ENCODE measurements at regions not wholly inside any gene's neighbourhood (a gene's known extent, or its start where the extent isn't known, plus 50 kb on each side); places are given as distances from the start of the nearest gene placed in this dataset.
A peak's percentile ranks its signal among the peaks of the same experiment; 100 is the strongest.

- no peak for DNase-seq (ENCODE audit: low read depth)
- TF ChIP-seq CTCF (conservative IDR thresholded peaks at IDR 0.05; ENCODE audit: control insufficient read depth, insufficient read depth, low read depth, low read length): no peak
- no peak overlapping the region for H3K4me3 ChIP-seq (ENCODE audit: control insufficient read depth, low read depth, low read length)
Observed at GRCh38 chr5:68643064-68643463, 427.5 kb downstream of the PIK3R1 start.

- DNase-seq (ENCODE audit: low read depth): no peak
- H3K4me3 ChIP-seq (ENCODE audit: control insufficient read depth, low read depth, low read length): no peak overlapping the region
- no peak for TF ChIP-seq CTCF (conservative IDR thresholded peaks at IDR 0.05; ENCODE audit: control insufficient read depth, insufficient read depth, low read depth, low read length)
Observed at GRCh38 chr5:68644971-68645370, 429.4 kb downstream of the PIK3R1 start.

- no peak for TF ChIP-seq CTCF (conservative IDR thresholded peaks at IDR 0.05; ENCODE audit: control insufficient read depth, insufficient read depth, low read depth, low read length)
- DNase-seq (ENCODE audit: low read depth): peak; percentile 37
- H3K4me3 ChIP-seq (ENCODE audit: control insufficient read depth, low read depth, low read length): no peak overlapping the region
Observed at GRCh38 chr5:68646144-68646543, 430.6 kb downstream of the PIK3R1 start.

GRCh38 chr5:68647743-68648142 is 432.2 kb downstream of the PIK3R1 start:
- no peak for DNase-seq (ENCODE audit: low read depth)
- H3K4me3 ChIP-seq (ENCODE audit: control insufficient read depth, low read depth, low read length): no peak overlapping the region
- no peak for TF ChIP-seq CTCF (conservative IDR thresholded peaks at IDR 0.05; ENCODE audit: control insufficient read depth, insufficient read depth, low read depth, low read length)

- H3K4me3 ChIP-seq (ENCODE audit: control insufficient read depth, low read depth, low read length): no peak overlapping the region
- DNase-seq (ENCODE audit: low read depth): no peak
- TF ChIP-seq CTCF (conservative IDR thresholded peaks at IDR 0.05; ENCODE audit: control insufficient read depth, insufficient read depth, low read depth, low read length): no peak
Observed at GRCh38 chr5:68648944-68649857, 433.6 kb downstream of the PIK3R1 start.

- H3K4me3 ChIP-seq (ENCODE audit: control insufficient read depth, low read depth, low read length): no peak overlapping the region
- peak; percentile 90 for DNase-seq (ENCODE audit: low read depth)
- TF ChIP-seq CTCF (conservative IDR thresholded peaks at IDR 0.05; ENCODE audit: control insufficient read depth, insufficient read depth, low read depth, low read length): no peak
Observed at GRCh38 chr5:68652534-68652965, 437.0 kb downstream of the PIK3R1 start.
